ENCODE measurements at regions not wholly inside any gene's neighbourhood (a gene's known extent, or its start where the extent isn't known, plus 50 kb on each side); places are given as distances from the start of the nearest gene placed in this dataset.

GRCh38 chr12:83245156-83245555 lies 558.5 kb downstream of the TMTC2 start:
- no peak for TF ChIP-seq POLR2A (IDR thresholded peaks at IDR 0.05)
- TF ChIP-seq, protein P1, sequence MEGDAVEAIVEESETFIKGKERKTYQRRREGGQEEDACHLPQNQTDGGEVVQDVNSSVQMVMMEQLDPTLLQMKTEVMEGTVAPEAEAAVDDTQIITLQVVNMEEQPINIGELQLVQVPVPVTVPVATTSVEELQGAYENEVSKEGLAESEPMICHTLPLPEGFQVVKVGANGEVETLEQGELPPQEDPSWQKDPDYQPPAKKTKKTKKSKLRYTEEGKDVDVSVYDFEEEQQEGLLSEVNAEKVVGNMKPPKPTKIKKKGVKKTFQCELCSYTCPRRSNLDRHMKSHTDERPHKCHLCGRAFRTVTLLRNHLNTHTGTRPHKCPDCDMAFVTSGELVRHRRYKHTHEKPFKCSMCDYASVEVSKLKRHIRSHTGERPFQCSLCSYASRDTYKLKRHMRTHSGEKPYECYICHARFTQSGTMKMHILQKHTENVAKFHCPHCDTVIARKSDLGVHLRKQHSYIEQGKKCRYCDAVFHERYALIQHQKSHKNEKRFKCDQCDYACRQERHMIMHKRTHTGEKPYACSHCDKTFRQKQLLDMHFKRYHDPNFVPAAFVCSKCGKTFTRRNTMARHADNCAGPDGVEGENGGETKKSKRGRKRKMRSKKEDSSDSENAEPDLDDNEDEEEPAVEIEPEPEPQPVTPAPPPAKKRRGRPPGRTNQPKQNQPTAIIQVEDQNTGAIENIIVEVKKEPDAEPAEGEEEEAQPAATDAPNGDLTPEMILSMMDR (IDR thresholded peaks at IDR 0.05): no peak
